GM12891 (cell line): ENCODE measurements at regions not wholly inside any gene's neighbourhood (a gene's known extent, or its start where the extent isn't known, plus 50 kb on each side); places are given as distances from the start of the nearest gene placed in this dataset.

Experiments
- DNase-seq: peaks from one replicate; pipeline ENCODE4 v3.0.0; 2011; ENCODE audit warnings: low spot score; ENCODE audit not compliant: insufficient read length
- FAIRE-seq: peaks from 2 replicates; lab custom pipeline; 2011; peaks lifted over from hg19 to GRCh38; lab: Jason Lieb, UNC
- PAX5 ChIP-seq: IDR thresholded peaks from 2 replicates; pipeline ENCODE4 v1.6.1; 2011; ENCODE audit warnings: low read length, moderate library complexity, mild to moderate bottlenecking; ENCODE audit not compliant: insufficient read depth, severe bottlenecking
- POLR2A ChIP-seq: IDR thresholded peaks from 2 replicates; pipeline ENCODE4 v1.6.1; 2011; ENCODE audit warnings: low read depth, low read length, control low read depth
- POLR2AphosphoS5 ChIP-seq: IDR thresholded peaks from 2 replicates; pipeline ENCODE4 v1.6.1; 2011; ENCODE audit warnings: low read depth, low read length, control low read depth
- POU2F2 ChIP-seq: IDR thresholded peaks from 2 replicates; pipeline ENCODE4 v1.6.1; 2011; ENCODE audit warnings: low read depth, mild to moderate bottlenecking, control low read depth, low read length, moderate library complexity
- SPI1 ChIP-seq: IDR thresholded peaks from 2 replicates; pipeline ENCODE4 v1.6.1; 2011; ENCODE audit warnings: low read depth, low read length, control low read depth
- TAF1 ChIP-seq: IDR thresholded peaks from 2 replicates; pipeline ENCODE4 v1.6.1; 2011; ENCODE audit warnings: low read depth, low read length, control low read depth

GRCh38 chr5:27252911-27253310 lies 214.5 kb upstream of the CDH9 start:
- TF ChIP-seq POLR2A (no peak), SPI1 (no peak), TAF1 (no peak), POU2F2 (no peak), PAX5 (no peak), POLR2AphosphoS5 (no peak)
- no peak for DNase-seq
- FAIRE-seq: no peak

DNA sequence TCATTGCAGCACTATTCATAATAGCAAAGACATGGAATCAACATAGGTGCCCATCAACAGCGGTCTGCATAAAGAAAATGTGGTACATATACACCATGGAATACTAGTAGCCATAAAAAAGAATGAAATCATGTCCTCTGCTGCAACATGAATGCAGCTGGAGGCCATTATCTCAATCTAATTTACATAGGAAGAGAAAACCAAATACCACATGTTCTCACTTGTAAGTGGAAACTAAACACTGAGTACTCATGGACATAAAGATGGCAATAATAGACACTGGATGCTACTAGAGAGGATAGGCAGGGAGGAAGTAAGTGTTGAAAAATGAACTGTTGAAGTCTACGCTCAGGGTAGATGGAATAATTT lies 203.9 kb upstream of the CDH9 start:
- no peak for TF ChIP-seq POU2F2
- no peak for TF ChIP-seq TAF1
- no peak for TF ChIP-seq PAX5
- TF ChIP-seq POLR2AphosphoS5: no peak
- no peak for TF ChIP-seq SPI1
- TF ChIP-seq POLR2A: no peak
- FAIRE-seq (no peak), DNase-seq (no peak)

- TF ChIP-seq PAX5: no peak
- no peak for TF ChIP-seq POU2F2
- no peak for TF ChIP-seq TAF1
- no peak for TF ChIP-seq POLR2A
- TF ChIP-seq SPI1: no peak
- TF ChIP-seq POLR2AphosphoS5: no peak
- no peak for FAIRE-seq
- DNase-seq: no peak
These were observed 203.3 kb upstream of the CDH9 start for GRCh38 chr5:27241564-27242257.

GRCh38 chr5:27240791-27241190 lies 202.4 kb upstream of the CDH9 start:
- DNase-seq: no peak
- TF ChIP-seq TAF1: no peak
- TF ChIP-seq POU2F2: no peak
- TF ChIP-seq POLR2AphosphoS5: no peak
- no peak for TF ChIP-seq POLR2A
- TF ChIP-seq SPI1: no peak
- TF ChIP-seq PAX5: no peak
- FAIRE-seq: no peak

DNA sequence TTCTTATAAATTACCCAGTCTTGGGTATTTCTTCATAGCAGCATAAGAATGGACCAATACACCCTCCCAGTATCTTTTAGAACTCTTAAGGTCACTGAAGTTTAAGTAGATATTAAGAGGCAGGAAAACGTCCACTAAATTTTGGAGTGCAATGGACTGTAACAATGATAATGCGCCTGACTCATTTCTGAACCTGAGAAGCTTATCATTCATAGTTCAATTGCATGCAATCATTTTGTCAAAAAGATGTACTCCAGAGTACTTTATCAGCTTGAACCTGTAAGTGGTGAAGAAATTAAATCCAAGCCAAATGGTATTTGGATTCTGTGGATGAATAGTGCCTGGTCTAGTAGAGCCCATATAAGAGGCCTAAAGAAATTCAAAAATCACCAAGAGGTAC lies 196.5 kb upstream of the CDH9 start:
- no peak for DNase-seq
- TF ChIP-seq PAX5: no peak
- TF ChIP-seq POLR2A: no peak
- no peak for TF ChIP-seq TAF1
- no peak for TF ChIP-seq SPI1
- TF ChIP-seq POU2F2: no peak
- TF ChIP-seq POLR2AphosphoS5: no peak
- no peak for FAIRE-seq

GRCh38 chr5:27221410-27221809 lies 183.0 kb upstream of the CDH9 start:
- TF ChIP-seq TAF1: no peak
- TF ChIP-seq POLR2AphosphoS5: no peak
- TF ChIP-seq POLR2A: no peak
- TF ChIP-seq PAX5: no peak
- no peak for FAIRE-seq

GRCh38 chr5:27220752-27221151 lies 182.4 kb upstream of the CDH9 start:
- DNase-seq (no peak), FAIRE-seq (no peak)
- TF ChIP-seq TAF1 (no peak), POLR2A (no peak), POU2F2 (no peak), PAX5 (no peak), POLR2AphosphoS5 (no peak), SPI1 (no peak)

More at GRCh38 chr5:27221410-27221809, 183.0 kb upstream of the CDH9 start:
- DNase-seq: no peak

DNA sequence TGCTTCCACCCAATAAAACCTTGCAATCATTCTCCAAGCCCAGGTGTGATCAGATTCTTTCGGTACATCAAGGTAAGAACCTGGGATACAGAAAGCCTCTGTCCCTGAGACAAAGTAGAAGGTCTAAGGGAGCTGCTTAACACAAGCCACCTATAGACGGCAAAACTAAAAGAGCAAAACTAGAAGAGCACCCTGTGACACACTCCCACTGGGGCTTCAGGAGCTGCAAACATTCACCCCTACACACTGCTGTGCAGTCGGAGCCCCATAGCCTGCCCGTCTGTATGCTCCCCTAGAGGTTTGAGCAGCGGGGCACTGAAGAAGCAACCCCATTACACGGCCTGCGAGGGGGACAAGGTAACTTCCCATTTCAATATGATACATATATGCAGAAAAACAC lies 179.6 kb upstream of the CDH9 start:
- no peak for DNase-seq
- no peak for FAIRE-seq
- TF ChIP-seq SPI1: no peak
- no peak for TF ChIP-seq TAF1
- TF ChIP-seq POLR2A: no peak
- TF ChIP-seq POLR2AphosphoS5: no peak

DNA sequence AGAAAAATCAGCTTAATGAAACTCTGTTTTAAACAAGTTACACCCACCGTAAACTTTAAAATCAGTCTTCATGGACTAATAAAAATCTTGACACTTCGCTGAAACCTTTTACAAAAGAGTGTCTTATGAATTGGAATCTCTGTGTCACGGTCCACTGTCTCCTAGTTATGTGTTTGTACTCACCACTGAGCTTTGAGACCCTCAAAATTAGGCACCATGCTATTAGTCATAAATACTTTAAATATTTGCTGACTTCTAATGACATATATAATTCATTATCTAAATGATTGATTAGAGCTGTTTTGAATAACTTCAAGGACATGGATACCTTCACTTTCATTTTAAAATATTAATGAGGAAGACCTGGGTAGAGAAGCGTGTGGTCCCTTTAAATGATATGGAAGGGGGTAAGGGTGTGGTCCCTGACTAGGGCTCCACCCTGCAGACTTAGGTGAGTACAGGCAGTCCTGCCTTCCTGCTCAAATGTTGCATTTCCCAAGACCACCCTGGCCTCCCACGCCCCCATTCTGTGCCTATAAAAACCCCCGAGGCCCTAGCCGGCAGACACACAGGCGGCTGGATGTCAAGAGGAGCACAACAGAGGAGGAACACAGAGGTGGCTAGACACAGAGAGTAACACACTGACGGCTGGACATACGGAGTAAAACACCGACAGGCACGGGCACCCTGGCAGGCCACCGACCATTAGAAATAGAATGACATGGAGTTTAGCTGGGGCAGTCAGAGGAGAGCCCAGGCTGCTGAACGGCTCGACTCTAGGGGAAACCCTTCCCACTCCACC lies 179.0 kb upstream of the CDH9 start:
- no peak for DNase-seq
- TF ChIP-seq POU2F2 (no peak), PAX5 (no peak), POLR2AphosphoS5 (no peak), SPI1 (no peak), POLR2A (no peak), TAF1 (no peak)
- no peak for FAIRE-seq

GRCh38 chr5:27216367-27216950 lies 178.1 kb upstream of the CDH9 start:
- FAIRE-seq (no peak), DNase-seq (no peak)
- TF ChIP-seq POU2F2 (no peak), TAF1 (no peak), POLR2AphosphoS5 (no peak), POLR2A (no peak)

DNA sequence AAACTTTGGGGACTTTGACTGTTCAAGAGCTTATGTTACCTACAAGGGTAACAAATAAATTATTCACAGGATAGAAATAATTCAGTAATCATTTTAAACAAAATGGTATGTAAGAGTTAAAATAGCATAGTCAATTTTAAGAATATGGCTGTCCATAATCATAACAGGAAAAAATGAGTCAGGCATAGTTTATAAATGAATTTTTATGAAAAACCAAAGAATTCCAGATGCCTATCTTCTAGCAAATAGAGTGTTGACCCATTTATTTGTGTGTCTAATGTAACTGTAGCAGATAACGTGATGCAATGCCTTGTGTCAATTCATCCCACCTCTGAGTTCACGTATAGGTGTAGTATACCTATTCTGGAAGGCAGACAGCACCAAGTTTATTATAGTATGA lies 169.7 kb upstream of the CDH9 start:
- FAIRE-seq (no peak), DNase-seq (no peak)
- TF ChIP-seq SPI1: no peak
- TF ChIP-seq TAF1: no peak
- TF ChIP-seq POLR2AphosphoS5: no peak
- no peak for TF ChIP-seq POU2F2
- no peak for TF ChIP-seq PAX5
- TF ChIP-seq POLR2A: no peak
